Stomach smooth muscle (tissue), 2 donors: ENCODE measurements at regions not wholly inside any gene's neighbourhood (a gene's known extent, or its start where the extent isn't known, plus 50 kb on each side); places are given as distances from the start of the nearest gene placed in this dataset.
"Not testable (repeated sequence)": the region's sequence is repeated elsewhere in the genome, so short reads cannot be mapped to it uniquely, and the experiment has no call there.

Experiments used
- H3K27ac ChIP-seq: one replicate; pipeline ENCODE4 v1.7.0; 2013; ENCODE audit warnings: mild to moderate bottlenecking, low read length, inconsistent platforms
- H3K27me3 ChIP-seq, 2 donors: one replicate each; pipeline ENCODE4 v1.7.0; 2013; ENCODE audit warnings: low read length in 2 of 2; ENCODE audit not compliant: insufficient read depth in 2 of 2, control insufficient read depth in 1 of 2
- H3K36me3 ChIP-seq, 2 donors: one replicate each; pipeline ENCODE4 v1.7.0; 2013; ENCODE audit warnings: low read length in 2 of 2; ENCODE audit not compliant: control insufficient read depth in 2 of 2, insufficient read depth in 2 of 2
- H3K4me1 ChIP-seq: one replicate; pipeline ENCODE4 v1.7.0; 2013; ENCODE audit warnings: low read length; ENCODE audit not compliant: control insufficient read depth, insufficient read depth
- H3K4me3 ChIP-seq, 2 donors: one replicate each; pipeline ENCODE4 v1.7.0; 2013; ENCODE audit warnings: low read length in 2 of 2
- H3K9ac ChIP-seq, 2 donors: one replicate each; pipeline ENCODE4 v1.7.0; 2013; ENCODE audit warnings: low read length in 2 of 2, mild to moderate bottlenecking in 1 of 2
- H3K9me3 ChIP-seq, 2 donors: one replicate each; pipeline ENCODE4 v1.7.0; 2013; ENCODE audit warnings: low read length in 2 of 2; ENCODE audit not compliant: control insufficient read depth in 2 of 2
- donor health status: healthy.
- donor health status: Pancreatic carcinoma.

GRCh38 chr3:20543535-20544226 is 357.7 kb upstream of the SGO1 start:
- no peaks in the 10 kb centered on the region for H3K9me3 ChIP-seq
- no peaks in the 10 kb centered on the region for H3K27me3 ChIP-seq
- H3K27ac ChIP-seq, result no peak overlapping the region
- no peak overlapping the region for H3K4me3 ChIP-seq
- no peaks in the 10 kb centered on the region for H3K4me1 ChIP-seq
- H3K36me3 ChIP-seq, result no peaks in the 10 kb centered on the region
- no peak overlapping the region for H3K9ac ChIP-seq

- H3K9me3 ChIP-seq, result no peaks in the 10 kb centered on the region
- no peaks in the 10 kb centered on the region for H3K27me3 ChIP-seq
- no peaks in the 10 kb centered on the region for H3K4me1 ChIP-seq
- H3K4me3 ChIP-seq, result no peak overlapping the region
- no peaks in the 10 kb centered on the region for H3K36me3 ChIP-seq
- H3K9ac ChIP-seq, result no peak overlapping the region
- H3K27ac ChIP-seq, result no peak overlapping the region
Observed at GRCh38 chr3:20540066-20540465, 354.1 kb upstream of the SGO1 start.

GRCh38 chr3:20539666-20540065 is 353.7 kb upstream of the SGO1 start:
- Histone ChIP-seq H3K27ac (no peak overlapping the region), H3K9ac (no peak overlapping the region), H3K9me3 (no peaks in the 10 kb centered on the region), H3K27me3 (no peaks in the 10 kb centered on the region), H3K36me3 (no peaks in the 10 kb centered on the region), H3K4me3 (no peak overlapping the region), H3K4me1 (no peaks in the 10 kb centered on the region)

GRCh38 chr3:20537234-20537633 is 351.2 kb upstream of the SGO1 start:
- Histone ChIP-seq H3K9me3 (no peaks in the 10 kb centered on the region), H3K36me3 (no peaks in the 10 kb centered on the region), H3K27ac (no peak overlapping the region), H3K9ac (no peak overlapping the region), H3K4me3 (no peak overlapping the region), H3K4me1 (no peaks in the 10 kb centered on the region), H3K27me3 (no peaks in the 10 kb centered on the region)

- Histone ChIP-seq H3K4me3 (no peak overlapping the region), H3K36me3 (no peaks in the 10 kb centered on the region), H3K27me3 (no peaks in the 10 kb centered on the region), H3K9me3 (no peaks in the 10 kb centered on the region), H3K27ac (no peak overlapping the region), H3K4me1 (no peaks in the 10 kb centered on the region), H3K9ac (no peak overlapping the region)
Observed at GRCh38 chr3:20529911-20530310, 343.9 kb upstream of the SGO1 start.

GRCh38 chr3:20528180-20528770 is 342.3 kb upstream of the SGO1 start:
- H3K9ac ChIP-seq, result no peak overlapping the region
- no peaks in the 10 kb centered on the region for H3K9me3 ChIP-seq
- H3K27me3 ChIP-seq, result no peaks in the 10 kb centered on the region
- H3K27ac ChIP-seq, result no peak overlapping the region
- no peaks in the 10 kb centered on the region for H3K4me1 ChIP-seq
- H3K4me3 ChIP-seq, result no peak overlapping the region
- no peaks in the 10 kb centered on the region for H3K36me3 ChIP-seq

- Histone ChIP-seq H3K9me3 (no peaks in the 10 kb centered on the region), H3K27ac (no peak overlapping the region), H3K27me3 (no peaks in the 10 kb centered on the region), H3K4me3 (no peak overlapping the region), H3K4me1 (no peaks in the 10 kb centered on the region), H3K36me3 (no peaks in the 10 kb centered on the region), H3K9ac (no peak overlapping the region)
Observed at GRCh38 chr3:20527368-20527767, 341.4 kb upstream of the SGO1 start.

GRCh38 chr3:20524328-20524727 is 338.3 kb upstream of the SGO1 start:
- Histone ChIP-seq H3K9me3 (no peaks in the 10 kb centered on the region), H3K27me3 (no peaks in the 10 kb centered on the region), H3K9ac (no peak overlapping the region), H3K4me3 (no peak overlapping the region), H3K36me3 (no peaks in the 10 kb centered on the region), H3K27ac (no peak overlapping the region), H3K4me1 (no peaks in the 10 kb centered on the region)

DNA sequence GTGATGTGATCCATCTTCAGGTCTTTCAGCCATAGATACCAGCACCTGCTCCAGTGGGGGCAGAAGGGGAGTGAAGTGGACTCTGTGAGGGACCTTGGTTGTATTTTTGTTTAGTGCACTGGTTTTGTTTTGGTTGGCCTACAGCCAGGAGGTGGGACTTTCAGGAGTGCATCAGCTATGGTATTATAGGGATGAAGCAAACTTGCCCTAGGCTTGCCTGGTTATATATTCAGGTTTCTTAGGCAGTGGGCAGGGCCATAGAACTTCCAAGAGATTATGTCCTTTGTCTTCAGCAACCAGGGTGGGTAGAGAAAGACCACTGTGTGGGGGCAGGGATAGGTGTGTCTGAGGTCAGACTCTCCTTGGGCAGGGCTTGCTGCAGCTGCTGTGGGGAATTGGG is 337.3 kb upstream of the SGO1 start:
- no peak overlapping the region for H3K27ac ChIP-seq
- no peaks in the 10 kb centered on the region for H3K9me3 ChIP-seq
- no peak overlapping the region for H3K9ac ChIP-seq

GRCh38 chr3:20517316-20517715 is 331.3 kb upstream of the SGO1 start:
- not testable (repeated sequence) for H3K36me3 ChIP-seq, H3K4me1 ChIP-seq, H3K9ac ChIP-seq, H3K4me3 ChIP-seq, H3K27ac ChIP-seq, H3K9me3 ChIP-seq, H3K27me3 ChIP-seq

More for the DNA sequence above, 337.3 kb upstream of the SGO1 start:
- Histone ChIP-seq H3K27me3 (no peaks in the 10 kb centered on the region), H3K4me1 (no peaks in the 10 kb centered on the region), H3K36me3 (no peaks in the 10 kb centered on the region), H3K4me3 (no peak overlapping the region)

GRCh38 chr3:20516311-20516710 is 330.3 kb upstream of the SGO1 start:
- no peaks in the 10 kb centered on the region for H3K27me3 ChIP-seq
- H3K4me1 ChIP-seq, result no peaks in the 10 kb centered on the region
- no peak overlapping the region for H3K4me3 ChIP-seq
- H3K36me3 ChIP-seq, result no peaks in the 10 kb centered on the region
- no peaks in the 10 kb centered on the region for H3K9me3 ChIP-seq
- no peak overlapping the region for H3K27ac ChIP-seq
- H3K9ac ChIP-seq, result no peak overlapping the region
